Stimulated activated CD8-positive, alpha-beta memory T cell treated with anti-CD3 and anti-CD28 coated beads, Interleukin-7, amount 100 ng/mL, for 4 hours (primary cell): ENCODE measurements at regions not wholly inside any gene's neighbourhood (a gene's known extent, or its start where the extent isn't known, plus 50 kb on each side); places are given as distances from the start of the nearest gene placed in this dataset.
"Not testable (repeated sequence)": the region's sequence is repeated elsewhere in the genome, so short reads cannot be mapped to it uniquely, and the experiment has no call there.

ENCODE experiments used
- DNase-seq, 2 donors: peaks; one replicate each; pipeline ENCODE4 v3.0.0-alpha.2; 2020; ENCODE audit warnings: low read depth in 2 of 2

GRCh38 chr13:104645786-104646185, 1579.6 kb upstream of the SLC10A2 start:
- DNase-seq, result no peak

- DNase-seq, result no peak
These were observed 1575.1 kb upstream of the SLC10A2 start for GRCh38 chr13:104641309-104641708.

- DNase-seq, result no peak
These were observed 1569.7 kb upstream of the SLC10A2 start for GRCh38 chr13:104635879-104636278.

- no peak for DNase-seq
These were observed 1567.8 kb upstream of the SLC10A2 start for GRCh38 chr13:104634016-104634415.

- no peak for DNase-seq
These were observed 1566.5 kb upstream of the SLC10A2 start for GRCh38 chr13:104632736-104633135.

GRCh38 chr13:104625201-104625600, 1559.0 kb upstream of the SLC10A2 start:
- no peak for DNase-seq

GRCh38 chr13:104616990-104617389, 1550.8 kb upstream of the SLC10A2 start:
- no peak for DNase-seq

GRCh38 chr13:104614361-104615145, 1548.3 kb upstream of the SLC10A2 start:
- no peak for DNase-seq

GRCh38 chr13:104608331-104608730, 1542.1 kb upstream of the SLC10A2 start:
- no peak for DNase-seq

- not testable (repeated sequence) for DNase-seq
These were observed 1539.2 kb upstream of the SLC10A2 start for GRCh38 chr13:104605435-104605834.

GRCh38 chr13:104597546-104598180, 1531.4 kb upstream of the SLC10A2 start:
- no peak for DNase-seq

- DNase-seq, result no peak
These were observed 1529.3 kb upstream of the SLC10A2 start for GRCh38 chr13:104595511-104595910.

GRCh38 chr13:104594806-104595205, 1528.6 kb upstream of the SLC10A2 start:
- DNase-seq, result no peak

GRCh38 chr13:104593693-104594092, 1527.5 kb upstream of the SLC10A2 start:
- DNase-seq, result no peak

- DNase-seq, result no peak
These were observed 1527.0 kb upstream of the SLC10A2 start for GRCh38 chr13:104593251-104593576.

- no peak for DNase-seq
These were observed 1526.5 kb upstream of the SLC10A2 start for GRCh38 chr13:104592545-104593250.

- no peak for DNase-seq
These were observed 1525.9 kb upstream of the SLC10A2 start for GRCh38 chr13:104592127-104592526.

GRCh38 chr13:104586051-104586746, 1520.0 kb upstream of the SLC10A2 start:
- DNase-seq, result no peak

GRCh38 chr13:104584481-104584880, 1518.3 kb upstream of the SLC10A2 start:
- no peak for DNase-seq

- DNase-seq, result no peak
These were observed 1514.7 kb upstream of the SLC10A2 start for GRCh38 chr13:104580931-104581330.

- no peak for DNase-seq
These were observed 1511.0 kb upstream of the SLC10A2 start for GRCh38 chr13:104577071-104577815.

GRCh38 chr13:104571893-104572229, 1505.6 kb upstream of the SLC10A2 start:
- no peak for DNase-seq
